ENCODE measurements at regions not wholly inside any gene's neighbourhood (a gene's known extent, or its start where the extent isn't known, plus 50 kb on each side); places are given as distances from the start of the nearest gene placed in this dataset.
A peak's percentile ranks its signal among the peaks of the same experiment; 100 is the strongest.

DNA sequence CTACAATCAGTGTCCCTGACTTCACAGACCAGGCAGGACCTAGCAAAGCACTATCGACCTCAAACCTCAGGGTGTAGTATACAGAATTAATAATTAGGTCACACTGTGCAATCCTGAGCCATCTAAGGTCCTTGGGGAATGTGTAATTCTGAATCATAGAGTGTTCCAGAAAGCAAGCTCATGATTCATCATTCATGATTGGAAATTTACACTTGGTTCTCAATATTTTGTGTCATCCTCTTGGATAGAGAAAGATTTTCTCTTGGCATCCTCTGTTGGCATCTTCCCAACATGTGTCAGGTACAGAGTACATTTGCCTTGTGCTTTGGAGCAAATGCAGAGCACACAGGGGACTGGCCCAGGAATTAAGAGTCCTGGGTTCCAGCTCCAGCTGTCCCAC, 245.0 kb upstream of the NT5C1B start:
- Histone ChIP-seq H3K36me3 (ENCODE audit: control insufficient read depth in 2 of 2, extremely low read depth in 1 of 2, insufficient read depth in 2 of 2, low read length in 2 of 2) (no peaks in the 10 kb centered on the region), H3K4me3 (replicated peaks in 1 of 3; ENCODE audit: insufficient read depth in 1 of 3, low read depth in 1 of 3, low read length in 3 of 3) (no peak overlapping the region), H3K9me3 (replicated peaks; ENCODE audit: control insufficient read depth, insufficient read depth, low read length) (no peaks in the 10 kb centered on the region), H3K79me2 (ENCODE audit: control insufficient read depth, insufficient read depth, low read length) (no peaks in the 10 kb centered on the region), H4K20me1 (replicated peaks; ENCODE audit: control insufficient read depth, extremely low read depth, insufficient read depth, low read length) (no peaks in the 10 kb centered on the region), H3K27me3 (ENCODE audit: control insufficient read depth in 2 of 2, insufficient read depth in 2 of 2, low read length in 2 of 2) (no peaks in the 10 kb centered on the region), H3K9me1 (replicated peaks; ENCODE audit: control insufficient read depth, extremely low read depth, insufficient read depth, low read length) (no peaks in the 10 kb centered on the region), H2AFZ (ENCODE audit: low read depth, low read length) (no peak overlapping the region), H3K9ac (replicated peaks; ENCODE audit: extremely low read depth, insufficient read depth, low read length) (no peak overlapping the region), H3K27ac (ENCODE audit: insufficient read depth, low read depth, low read length) (no peak overlapping the region), H3K4me2 (ENCODE audit: insufficient read depth, low read length) (no peak overlapping the region), H3K4me1 (ENCODE audit: control insufficient read depth, extremely low read depth, insufficient read depth, low read length) (no peaks in the 10 kb centered on the region)
- no peak for TF ChIP-seq GATA2 (IDR thresholded peaks at IDR 0.05; ENCODE audit: insufficient read depth, insufficient read length, low read depth, low read length)
- peak; percentile 12 for TF ChIP-seq FOS (IDR thresholded peaks at IDR 0.05; ENCODE audit: borderline replicate concordance, insufficient read depth, low read length)
- BruUV-seq (replicated peaks): no TSS peak
- DNase-seq (ENCODE audit: low read depth, low spot score) (no peak), FAIRE-seq (no peak)
- ChIA-PET CTCF (interaction anchor here (1.2 to 2.6 kb wide), 3 partner anchors 11 to 685 kb away, joined by 3 to 9 read pairs (median 5); no protein-coding TSS in a partner anchor), POLR2A (no interaction called here)
- dilution Hi-C loops (cut with MboI; ENCODE audit: extremely low pct_ligation_motif_present, low sequenced_read_pairs): no loop called here
- intact Hi-C loops (cut with micrococcal nuclease): no loop called here

- no peaks in the 10 kb centered on the region for H3K79me2 ChIP-seq (ENCODE audit: control insufficient read depth, insufficient read depth, low read length)
- H4K20me1 ChIP-seq (replicated peaks; ENCODE audit: control insufficient read depth, extremely low read depth, insufficient read depth, low read length): no peaks in the 10 kb centered on the region
- CTCF ChIA-PET: interaction anchor here (1.2 to 2.6 kb wide), 3 partner anchors 10 to 684 kb away, joined by 3 to 9 read pairs (median 5); no protein-coding TSS in a partner anchor
- BruUV-seq (replicated peaks): no TSS peak
- no peaks in the 10 kb centered on the region for H3K36me3 ChIP-seq (ENCODE audit: control insufficient read depth in 2 of 2, extremely low read depth in 1 of 2, insufficient read depth in 2 of 2, low read length in 2 of 2)
- intact Hi-C loops (cut with micrococcal nuclease) (no loop called here), dilution Hi-C loops (cut with MboI; ENCODE audit: extremely low pct_ligation_motif_present, low sequenced_read_pairs) (no loop called here)
- no peak overlapping the region for H2AFZ ChIP-seq (ENCODE audit: low read depth, low read length)
- H3K27ac ChIP-seq (ENCODE audit: insufficient read depth, low read depth, low read length): no peak overlapping the region
- no peak for DNase-seq (ENCODE audit: low read depth, low spot score)
- H3K4me1 ChIP-seq (ENCODE audit: control insufficient read depth, extremely low read depth, insufficient read depth, low read length): no peaks in the 10 kb centered on the region
- POLR2A ChIA-PET: no interaction called here
- H3K9me1 ChIP-seq (replicated peaks; ENCODE audit: control insufficient read depth, extremely low read depth, insufficient read depth, low read length): no peaks in the 10 kb centered on the region
- no peaks in the 10 kb centered on the region for H3K9me3 ChIP-seq (replicated peaks; ENCODE audit: control insufficient read depth, insufficient read depth, low read length)
- no peak for FAIRE-seq
- no peak overlapping the region for H3K4me3 ChIP-seq (replicated peaks in 1 of 3; ENCODE audit: insufficient read depth in 1 of 3, low read depth in 1 of 3, low read length in 3 of 3)
- no peak overlapping the region for H3K4me2 ChIP-seq (ENCODE audit: insufficient read depth, low read length)
- no peaks in the 10 kb centered on the region for H3K27me3 ChIP-seq (ENCODE audit: control insufficient read depth in 2 of 2, insufficient read depth in 2 of 2, low read length in 2 of 2)
- H3K9ac ChIP-seq (replicated peaks; ENCODE audit: extremely low read depth, insufficient read depth, low read length): no peak overlapping the region
- no peak for TF ChIP-seq POLR2AphosphoS5 (IDR thresholded peaks at IDR 0.05; ENCODE audit: insufficient read depth, low read depth, low read length)
- no peak for TF ChIP-seq EZH2 (IDR thresholded peaks at IDR 0.05; ENCODE audit: borderline replicate concordance, low read depth, low read length, severe bottlenecking)
- no peak for TF ChIP-seq POLR2A (IDR thresholded peaks at IDR 0.05; ENCODE audit: low read depth, low read length)
Measured at GRCh38 chr2:18833941-18834340, 244.6 kb upstream of the NT5C1B start.

Measured in endothelial cell of umbilical vein (primary cell).